ENCODE measurements at regions not wholly inside any gene's neighbourhood (a gene's known extent, or its start where the extent isn't known, plus 50 kb on each side); places are given as distances from the start of the nearest gene placed in this dataset.

GRCh38 chr12:65585648-65586602, 238.4 kb upstream of the HMGA2 start:
- WGBS (ENCODE audit: missing lambda C conversion rate) = 52% methylated on average over 3 of the region's 3 CpGs
- H3K4me3 ChIP-seq = no peak overlapping the region
- POLR2A ChIA-PET = no interaction called here
- no peaks in the 10 kb centered on the region for H3K4me1 ChIP-seq
- DNase-seq (ENCODE audit: low read depth in 1 of 2, low spot score in 1 of 2) = no peak
- TF ChIP-seq POLR2A (IDR thresholded peaks at IDR 0.05; ENCODE audit: low read length) (no peak), CBX8 (IDR thresholded peaks at IDR 0.05) (no peak), HEYL (CRISPR knock-in tag; IDR thresholded peaks at IDR 0.05) (no peak), EP300 (IDR thresholded peaks at IDR 0.05) (no peak), FOSL2 (IDR thresholded peaks at IDR 0.05) (no peak), FOSL2 (CRISPR knock-in tag; IDR thresholded peaks at IDR 0.05) (no peak), GATA3 (IDR thresholded peaks at IDR 0.05; ENCODE audit: borderline replicate concordance) (no peak), HOXB5 (CRISPR knock-in tag; IDR thresholded peaks at IDR 0.05) (no peak), HOXB13 (CRISPR knock-in tag; IDR thresholded peaks at IDR 0.05; ENCODE audit: low read depth) (no peak), MAX (IDR thresholded peaks at IDR 0.05) (no peak), JUNB (IDR thresholded peaks at IDR 0.05) (no peak), ZNF302 (CRISPR knock-in tag; IDR thresholded peaks at IDR 0.05) (no peak), CHD2 (IDR thresholded peaks at IDR 0.05; ENCODE audit: low read length, partially characterized antibody) (no peak)
- no peak overlapping the region for H3K4me2 ChIP-seq
- no peaks in the 10 kb centered on the region for H3K9me3 ChIP-seq
- no peak for ATAC-seq
- no peak overlapping the region for H3K27ac ChIP-seq
- no peak for FAIRE-seq
- CTCF ChIA-PET = interaction anchor here (0.6 to 5.9 kb wide), 4 partner anchors 13 to 100 kb away, joined by 3 to 27 read pairs (median 4); no protein-coding TSS in a partner anchor

GRCh38 chr12:65586796-65587195, 237.5 kb upstream of the HMGA2 start:
- WGBS (ENCODE audit: missing lambda C conversion rate) = 93% methylated on average over 1 of the region's 1 CpG
- H3K4me3 ChIP-seq = no peak overlapping the region
- ChIA-PET CTCF (interaction anchor here (1.2 to 5.9 kb wide), 3 partner anchors 12 to 30 kb away, joined by 3 to 27 read pairs (median 12); no protein-coding TSS in a partner anchor), POLR2A (no interaction called here)
- no peak overlapping the region for H3K4me2 ChIP-seq
- no peak overlapping the region for H3K27ac ChIP-seq
- no peaks in the 10 kb centered on the region for H3K4me1 ChIP-seq
- no peak for TF ChIP-seq RARB (CRISPR knock-in tag; IDR thresholded peaks at IDR 0.05)
- DNase-seq (ENCODE audit: low read depth in 1 of 2, low spot score in 1 of 2) = no peak
- no peak for FAIRE-seq
- H3K9me3 ChIP-seq = no peaks in the 10 kb centered on the region
- no peak for ATAC-seq

GRCh38 chr12:65590318-65590717, 234.0 kb upstream of the HMGA2 start:
- Histone ChIP-seq H3K9me3 (no peaks in the 10 kb centered on the region), H3K27ac (no peak overlapping the region), H3K4me3 (no peak overlapping the region), H3K4me1 (no peaks in the 10 kb centered on the region), H3K4me2 (no peak overlapping the region)
- CTCF ChIA-PET = interaction anchor here (0.6 to 5.9 kb wide), 4 partner anchors 12 to 497 kb away, joined by 3 to 27 read pairs (median 3); no protein-coding TSS in a partner anchor
- FAIRE-seq (no peak), ATAC-seq (no peak), DNase-seq (ENCODE audit: low read depth in 1 of 2, low spot score in 1 of 2) (no peak)
- WGBS (ENCODE audit: missing lambda C conversion rate) = 100% methylated on average over 4 of the region's 4 CpGs
- POLR2A ChIA-PET = no interaction called here
- TF ChIP-seq, protein P1, sequence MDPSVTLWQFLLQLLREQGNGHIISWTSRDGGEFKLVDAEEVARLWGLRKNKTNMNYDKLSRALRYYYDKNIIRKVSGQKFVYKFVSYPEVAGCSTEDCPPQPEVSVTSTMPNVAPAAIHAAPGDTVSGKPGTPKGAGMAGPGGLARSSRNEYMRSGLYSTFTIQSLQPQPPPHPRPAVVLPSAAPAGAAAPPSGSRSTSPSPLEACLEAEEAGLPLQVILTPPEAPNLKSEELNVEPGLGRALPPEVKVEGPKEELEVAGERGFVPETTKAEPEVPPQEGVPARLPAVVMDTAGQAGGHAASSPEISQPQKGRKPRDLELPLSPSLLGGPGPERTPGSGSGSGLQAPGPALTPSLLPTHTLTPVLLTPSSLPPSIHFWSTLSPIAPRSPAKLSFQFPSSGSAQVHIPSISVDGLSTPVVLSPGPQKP (IDR thresholded peaks at IDR 0.05; ENCODE audit: low read depth, low read length) = no peak
- TF ChIP-seq NPAS2 (CRISPR knock-in tag; IDR thresholded peaks at IDR 0.05; ENCODE audit: borderline replicate concordance) = no peak
- no peak for TF ChIP-seq ZSCAN20 (CRISPR knock-in tag; IDR thresholded peaks at IDR 0.05)
- no peak for TF ChIP-seq EHF (CRISPR knock-in tag; IDR thresholded peaks at IDR 0.05)
- TF ChIP-seq MAX (IDR thresholded peaks at IDR 0.05) = no peak
- no peak for TF ChIP-seq HEYL (CRISPR knock-in tag; IDR thresholded peaks at IDR 0.05)
- TF ChIP-seq ZFP36 (IDR thresholded peaks at IDR 0.05; ENCODE audit: borderline replicate concordance, partially characterized antibody) = no peak
- TF ChIP-seq, protein P2, sequence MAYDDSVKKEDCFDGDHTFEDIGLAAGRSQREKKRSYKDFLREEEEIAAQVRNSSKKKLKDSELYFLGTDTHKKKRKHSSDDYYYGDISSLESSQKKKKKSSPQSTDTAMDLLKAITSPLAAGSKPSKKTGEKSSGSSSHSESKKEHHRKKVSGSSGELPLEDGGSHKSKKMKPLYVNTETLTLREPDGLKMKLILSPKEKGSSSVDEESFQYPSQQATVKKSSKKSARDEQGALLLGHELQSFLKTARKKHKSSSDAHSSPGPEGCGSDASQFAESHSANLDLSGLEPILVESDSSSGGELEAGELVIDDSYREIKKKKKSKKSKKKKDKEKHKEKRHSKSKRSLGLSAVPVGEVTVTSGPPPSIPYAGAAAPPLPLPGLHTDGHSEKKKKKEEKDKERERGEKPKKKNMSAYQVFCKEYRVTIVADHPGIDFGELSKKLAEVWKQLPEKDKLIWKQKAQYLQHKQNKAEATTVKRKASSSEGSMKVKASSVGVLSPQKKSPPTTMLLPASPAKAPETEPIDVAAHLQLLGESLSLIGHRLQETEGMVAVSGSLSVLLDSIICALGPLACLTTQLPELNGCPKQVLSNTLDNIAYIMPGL (CRISPR knock-in tag; IDR thresholded peaks at IDR 0.05; ENCODE audit: borderline replicate concordance) = no peak
- no peak for TF ChIP-seq MAZ (IDR thresholded peaks at IDR 0.05; ENCODE audit: borderline replicate concordance, low read depth, low read length)
- TF ChIP-seq, protein P3, sequence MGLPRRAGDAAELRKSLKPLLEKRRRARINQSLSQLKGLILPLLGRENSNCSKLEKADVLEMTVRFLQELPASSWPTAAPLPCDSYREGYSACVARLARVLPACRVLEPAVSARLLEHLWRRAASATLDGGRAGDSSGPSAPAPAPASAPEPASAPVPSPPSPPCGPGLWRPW (IDR thresholded peaks at IDR 0.05) = no peak
- no peak for TF ChIP-seq BCL3 (IDR thresholded peaks at IDR 0.05)
- TF ChIP-seq, protein P4, sequence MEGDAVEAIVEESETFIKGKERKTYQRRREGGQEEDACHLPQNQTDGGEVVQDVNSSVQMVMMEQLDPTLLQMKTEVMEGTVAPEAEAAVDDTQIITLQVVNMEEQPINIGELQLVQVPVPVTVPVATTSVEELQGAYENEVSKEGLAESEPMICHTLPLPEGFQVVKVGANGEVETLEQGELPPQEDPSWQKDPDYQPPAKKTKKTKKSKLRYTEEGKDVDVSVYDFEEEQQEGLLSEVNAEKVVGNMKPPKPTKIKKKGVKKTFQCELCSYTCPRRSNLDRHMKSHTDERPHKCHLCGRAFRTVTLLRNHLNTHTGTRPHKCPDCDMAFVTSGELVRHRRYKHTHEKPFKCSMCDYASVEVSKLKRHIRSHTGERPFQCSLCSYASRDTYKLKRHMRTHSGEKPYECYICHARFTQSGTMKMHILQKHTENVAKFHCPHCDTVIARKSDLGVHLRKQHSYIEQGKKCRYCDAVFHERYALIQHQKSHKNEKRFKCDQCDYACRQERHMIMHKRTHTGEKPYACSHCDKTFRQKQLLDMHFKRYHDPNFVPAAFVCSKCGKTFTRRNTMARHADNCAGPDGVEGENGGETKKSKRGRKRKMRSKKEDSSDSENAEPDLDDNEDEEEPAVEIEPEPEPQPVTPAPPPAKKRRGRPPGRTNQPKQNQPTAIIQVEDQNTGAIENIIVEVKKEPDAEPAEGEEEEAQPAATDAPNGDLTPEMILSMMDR (IDR thresholded peaks at IDR 0.05) = no peak
- TF ChIP-seq HDAC2 (IDR thresholded peaks at IDR 0.05) = no peak
- TF ChIP-seq RNF2 (IDR thresholded peaks at IDR 0.05; ENCODE audit: borderline replicate concordance, low read depth) = no peak

All from A549 (cell line).